GM18517 (cell line): ENCODE measurements at regions not wholly inside any gene's neighbourhood (a gene's known extent, or its start where the extent isn't known, plus 50 kb on each side); places are given as distances from the start of the nearest gene placed in this dataset.

ENCODE experiments used
- ATAC-seq: cut with Tn5 transposase; IDR thresholded peaks from one replicate; pipeline ENCODE4 v1.9.1; 2021; ENCODE audit warnings: mild to moderate bottlenecking, moderate library complexity; ENCODE audit not compliant: unreplicated experiment

GRCh38 chr22:34971456-34971855 is 94.5 kb upstream of the ISX start:
- no peak for ATAC-seq

GRCh38 chr22:34972191-34972897 is 93.6 kb upstream of the ISX start:
- no peak for ATAC-seq

GRCh38 chr22:34973016-34973415 is 92.9 kb upstream of the ISX start:
- no peak for ATAC-seq

GRCh38 chr22:34973926-34974325 is 92.0 kb upstream of the ISX start:
- ATAC-seq = no peak

GRCh38 chr22:34975721-34976120 is 90.2 kb upstream of the ISX start:
- no peak for ATAC-seq

- no peak for ATAC-seq
Observed at GRCh38 chr22:34976474-34976873, 89.5 kb upstream of the ISX start.

- no peak for ATAC-seq
Observed at GRCh38 chr22:34976886-34977285, 89.1 kb upstream of the ISX start.

GRCh38 chr22:34986523-34986922 is 79.4 kb upstream of the ISX start:
- no peak for ATAC-seq

- no peak for ATAC-seq
Observed at GRCh38 chr22:34992672-34993071, 73.3 kb upstream of the ISX start.

- no peak for ATAC-seq
Observed at GRCh38 chr22:34993548-34993947, 72.4 kb upstream of the ISX start.

GRCh38 chr22:34997633-34998299 is 68.2 kb upstream of the ISX start:
- no peak for ATAC-seq

GRCh38 chr22:34998921-34999320 is 67.0 kb upstream of the ISX start:
- ATAC-seq = no peak

GRCh38 chr22:35008213-35008612 is 57.7 kb upstream of the ISX start:
- ATAC-seq = no peak

GRCh38 chr22:35010543-35010942 is 55.4 kb upstream of the ISX start:
- no peak for ATAC-seq

- ATAC-seq = no peak
Observed at GRCh38 chr22:35014812-35015211, 51.1 kb upstream of the ISX start.
